ENCODE measurements at regions not wholly inside any gene's neighbourhood (a gene's known extent, or its start where the extent isn't known, plus 50 kb on each side); places are given as distances from the start of the nearest gene placed in this dataset.
A peak's percentile ranks its signal among the peaks of the same experiment; 100 is the strongest.

DNA sequence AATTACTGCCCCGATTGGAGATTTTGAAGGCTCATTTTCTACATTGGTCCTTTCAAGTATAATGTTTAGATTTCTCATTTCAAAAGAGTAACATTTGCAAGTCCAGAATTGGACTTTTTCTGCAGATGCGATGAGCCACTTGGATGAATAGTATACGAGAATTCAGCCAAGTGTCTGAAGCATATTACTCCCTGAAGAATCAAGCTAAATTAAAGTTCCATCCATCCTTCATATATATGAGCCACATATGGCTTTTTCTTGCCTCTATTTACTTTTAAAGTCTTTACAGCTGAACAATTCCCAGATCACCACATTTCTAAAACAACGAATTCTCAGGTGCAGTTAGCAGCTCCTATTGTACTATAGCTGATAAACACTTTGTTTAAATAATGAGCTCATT is 288.7 kb downstream of the CEMIP2 start:
- Histone ChIP-seq H3K4me3 (ENCODE audit: low read length) (no peak overlapping the region), H2AK5ac (ENCODE audit: low read length) (no peak overlapping the region), H3K36me3 (ENCODE audit: control insufficient read depth, insufficient read depth, low read length) (no peaks in the 10 kb centered on the region), H4K8ac (ENCODE audit: low read depth, low read length) (no peak overlapping the region), H3K18ac (ENCODE audit: low read length) (no peak overlapping the region), H3K4ac (ENCODE audit: low read depth, low read length) (no peak overlapping the region), H3K79me1 (ENCODE audit: low read length) (no peaks in the 10 kb centered on the region), H3K27ac (ENCODE audit: low read depth, low read length) (no peak overlapping the region), H2BK15ac (replicated peaks; ENCODE audit: low read depth) (no peak overlapping the region), H3K9ac (ENCODE audit: low read length) (no peak overlapping the region), H3K27me3 (ENCODE audit: insufficient read depth, low read length, poor library complexity) (no peaks in the 10 kb centered on the region), H3K4me1 (ENCODE audit: control insufficient read depth, low read depth, low read length) (no peaks in the 10 kb centered on the region), H3K4me2 (ENCODE audit: low read length) (no peak overlapping the region), H3K23ac (ENCODE audit: low read length) (no peak overlapping the region), H2BK120ac (ENCODE audit: low read depth, low read length) (no peak overlapping the region), H3K79me2 (ENCODE audit: control insufficient read depth, insufficient read depth, low read length) (no peaks in the 10 kb centered on the region), H4K5ac (ENCODE audit: low read length) (no peak overlapping the region), H3K56ac (ENCODE audit: low read length) (no peak overlapping the region), H2BK5ac (ENCODE audit: low read length) (no peak overlapping the region)
- no peak for DNase-seq
- no CpG with 5 or more reads among the region's 4 CpGs for WGBS (ENCODE audit: extremely low coverage, insufficient coverage, low lambda C conversion rate)

DNA sequence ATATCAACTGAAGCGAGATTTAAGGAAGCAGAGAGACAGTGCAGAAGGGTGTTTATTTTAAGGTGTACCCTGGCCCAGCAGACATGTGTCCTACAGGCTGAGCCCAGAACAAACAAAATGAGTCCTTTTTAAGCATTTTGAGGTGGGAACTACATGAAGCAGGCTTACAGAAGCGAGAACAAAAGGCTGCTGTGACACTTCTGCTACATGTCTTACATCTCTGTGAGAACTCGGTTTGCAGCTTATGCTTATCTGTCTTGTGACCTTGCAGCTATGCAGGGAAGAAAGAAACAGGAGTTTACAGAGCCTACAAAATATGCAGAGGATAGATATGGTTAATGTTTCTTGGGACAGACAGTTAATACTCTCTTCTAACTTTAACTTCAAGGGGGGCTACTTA is 295.9 kb downstream of the CEMIP2 start:
- Histone ChIP-seq H2BK15ac (replicated peaks; ENCODE audit: low read depth) (no peak overlapping the region), H3K27me3 (ENCODE audit: insufficient read depth, low read length, poor library complexity) (no peaks in the 10 kb centered on the region), H2AK5ac (ENCODE audit: low read length) (no peak overlapping the region), H3K4me1 (ENCODE audit: control insufficient read depth, low read depth, low read length) (no peaks in the 10 kb centered on the region), H3K79me1 (ENCODE audit: low read length) (no peaks in the 10 kb centered on the region), H3K18ac (ENCODE audit: low read length) (no peak overlapping the region), H2BK5ac (ENCODE audit: low read length) (no peak overlapping the region), H3K56ac (ENCODE audit: low read length) (no peak overlapping the region), H3K79me2 (ENCODE audit: control insufficient read depth, insufficient read depth, low read length) (no peaks in the 10 kb centered on the region), H3K9ac (ENCODE audit: low read length) (no peak overlapping the region), H3K36me3 (ENCODE audit: control insufficient read depth, insufficient read depth, low read length) (no peaks in the 10 kb centered on the region), H4K8ac (ENCODE audit: low read depth, low read length) (no peak overlapping the region), H3K4me2 (ENCODE audit: low read length) (no peak overlapping the region), H3K4ac (ENCODE audit: low read depth, low read length) (no peak overlapping the region), H3K23ac (ENCODE audit: low read length) (no peak overlapping the region), H2BK120ac (ENCODE audit: low read depth, low read length) (no peak overlapping the region), H4K5ac (ENCODE audit: low read length) (no peak overlapping the region), H3K27ac (ENCODE audit: low read depth, low read length) (no peak overlapping the region), H3K4me3 (ENCODE audit: low read length) (no peak overlapping the region)
- no CpG with 5 or more reads among the region's 3 CpGs for WGBS (ENCODE audit: extremely low coverage, insufficient coverage, low lambda C conversion rate)
- DNase-seq = peak; percentile 87

DNA sequence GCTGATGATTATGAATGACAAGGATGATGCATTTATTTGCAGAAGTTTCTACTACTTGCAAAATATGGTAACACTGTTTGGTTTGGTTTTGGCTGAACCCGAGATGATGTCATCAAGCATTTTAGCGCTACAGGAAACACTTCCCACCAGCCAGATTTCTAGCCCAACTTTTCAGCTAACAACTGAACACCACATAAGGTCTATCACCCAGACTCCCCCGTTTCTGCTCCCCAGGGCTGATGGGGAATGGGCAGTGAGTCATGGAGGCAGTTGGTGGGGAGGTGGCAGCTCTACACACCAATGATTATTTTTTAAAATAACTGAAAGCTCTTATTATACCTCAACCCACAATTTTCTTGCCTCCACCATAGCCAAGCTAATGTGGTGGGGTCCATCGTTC is 302.9 kb downstream of the CEMIP2 start:
- WGBS (ENCODE audit: extremely low coverage, insufficient coverage, low lambda C conversion rate) = no CpG with 5 or more reads among the region's 4 CpGs
- no peak for DNase-seq

DNA sequence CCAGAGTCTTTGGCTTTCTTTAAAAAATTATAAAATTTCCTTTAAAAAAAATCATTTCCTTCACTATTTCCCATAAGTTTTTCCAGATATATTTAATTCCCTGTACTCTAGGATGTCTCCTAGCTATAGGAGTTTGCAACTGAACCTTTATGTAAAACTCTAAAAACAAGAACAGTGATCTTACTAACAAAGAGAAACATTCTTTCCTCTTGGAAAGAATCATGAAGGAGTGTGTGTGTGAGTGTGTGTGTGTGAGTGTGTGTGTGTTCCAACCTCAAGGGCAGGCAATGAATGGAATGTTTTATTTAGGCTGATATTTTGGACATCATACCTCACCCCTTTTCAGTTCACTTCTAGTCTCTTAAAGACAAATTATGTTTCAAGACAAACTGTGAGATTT is 309.2 kb downstream of the CEMIP2 start:
- no peak overlapping the region for H4K5ac ChIP-seq (ENCODE audit: low read length)

More for the DNA sequence above, 302.9 kb downstream of the CEMIP2 start:
- Histone ChIP-seq H3K4me3 (ENCODE audit: low read length) (no peak overlapping the region), H2AK5ac (ENCODE audit: low read length) (no peak overlapping the region), H3K79me2 (ENCODE audit: control insufficient read depth, insufficient read depth, low read length) (no peaks in the 10 kb centered on the region), H2BK120ac (ENCODE audit: low read depth, low read length) (no peak overlapping the region), H3K18ac (ENCODE audit: low read length) (no peak overlapping the region), H3K9ac (ENCODE audit: low read length) (no peak overlapping the region), H3K27me3 (ENCODE audit: insufficient read depth, low read length, poor library complexity) (no peaks in the 10 kb centered on the region), H3K4me1 (ENCODE audit: control insufficient read depth, low read depth, low read length) (no peaks in the 10 kb centered on the region), H3K56ac (ENCODE audit: low read length) (no peak overlapping the region), H3K23ac (ENCODE audit: low read length) (no peak overlapping the region), H2BK5ac (ENCODE audit: low read length) (no peak overlapping the region), H2BK15ac (replicated peaks; ENCODE audit: low read depth) (no peak overlapping the region), H3K79me1 (ENCODE audit: low read length) (no peaks in the 10 kb centered on the region), H3K4ac (ENCODE audit: low read depth, low read length) (no peak overlapping the region), H4K8ac (ENCODE audit: low read depth, low read length) (no peak overlapping the region), H3K4me2 (ENCODE audit: low read length) (no peak overlapping the region), H3K36me3 (ENCODE audit: control insufficient read depth, insufficient read depth, low read length) (no peaks in the 10 kb centered on the region), H3K27ac (ENCODE audit: low read depth, low read length) (no peak overlapping the region), H4K5ac (ENCODE audit: low read length) (no peak overlapping the region)

DNA sequence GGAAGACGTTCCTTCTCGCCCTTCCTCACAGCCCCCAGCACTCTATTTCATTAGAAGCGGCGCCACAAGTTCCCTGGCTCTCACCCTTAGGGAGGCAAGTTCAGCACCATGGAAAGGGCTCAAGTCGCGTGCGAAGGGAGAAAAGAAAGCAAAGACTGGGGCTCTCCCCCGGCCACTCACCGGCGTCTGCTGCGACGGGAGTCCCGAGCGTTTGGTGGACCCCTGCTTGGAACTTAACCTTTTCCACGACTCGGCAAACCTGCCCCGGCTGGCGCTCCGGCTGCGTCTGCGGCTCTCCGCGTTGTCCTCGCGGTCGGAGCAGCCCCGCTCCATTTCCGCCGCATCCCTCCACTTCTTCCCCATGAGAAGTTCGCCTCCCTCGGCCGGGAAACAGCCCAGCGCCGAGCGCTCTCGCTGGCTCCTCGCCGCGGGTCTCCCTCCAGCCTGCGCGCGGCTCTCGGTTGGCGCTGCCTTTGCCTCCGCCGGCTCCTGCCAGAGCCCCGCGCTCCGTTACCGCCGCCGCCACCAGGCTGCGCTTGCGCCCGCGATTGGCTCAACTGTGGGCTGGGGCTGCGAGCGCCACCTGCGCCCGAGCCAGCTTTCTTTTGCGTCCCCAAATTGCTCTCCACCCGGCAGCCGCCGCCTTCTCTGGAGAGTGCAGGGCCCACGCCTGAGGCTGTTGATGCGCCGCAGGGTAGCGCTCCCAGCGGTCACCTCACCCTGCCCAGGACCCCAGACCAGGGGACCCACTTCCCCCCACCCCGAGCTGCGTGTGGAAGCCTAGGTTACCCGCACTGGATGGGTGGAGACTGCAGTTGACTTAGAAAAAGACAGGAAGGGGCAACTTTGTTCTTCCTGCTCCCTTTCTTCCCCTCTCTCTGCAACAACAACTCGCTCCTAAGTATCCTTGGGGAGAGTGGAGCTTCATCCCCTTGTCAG is 321.6 kb downstream of the CEMIP2 start:
- WGBS (ENCODE audit: extremely low coverage, insufficient coverage, low lambda C conversion rate) = no CpG with 5 or more reads among the region's 73 CpGs
- Histone ChIP-seq H2AK5ac (ENCODE audit: low read length) (no peak overlapping the region), H3K4me2 (ENCODE audit: low read length) (peak overlapping the region; percentile 72), H3K4me3 (ENCODE audit: low read length) (peak overlapping the region; percentile 49), H3K23ac (ENCODE audit: low read length) (no peak overlapping the region), H3K56ac (ENCODE audit: low read length) (peak overlapping the region; percentile 68), H3K18ac (ENCODE audit: low read length) (no peak overlapping the region), H3K4ac (ENCODE audit: low read depth, low read length) (no peak overlapping the region), H3K79me1 (ENCODE audit: low read length) (no peaks in the 10 kb centered on the region), H3K27ac (ENCODE audit: low read depth, low read length) (no peak overlapping the region), H3K27me3 (ENCODE audit: insufficient read depth, low read length, poor library complexity) (no peaks in the 10 kb centered on the region), H2BK120ac (ENCODE audit: low read depth, low read length) (no peak overlapping the region), H2BK5ac (ENCODE audit: low read length) (no peak overlapping the region), H3K36me3 (ENCODE audit: control insufficient read depth, insufficient read depth, low read length) (no peaks in the 10 kb centered on the region), H3K4me1 (ENCODE audit: control insufficient read depth, low read depth, low read length) (peaks cover 7% of the 10 kb centered on the region), H2BK15ac (replicated peaks; ENCODE audit: low read depth) (no peak overlapping the region), H3K79me2 (ENCODE audit: control insufficient read depth, insufficient read depth, low read length) (no peaks in the 10 kb centered on the region), H4K8ac (ENCODE audit: low read depth, low read length) (no peak overlapping the region), H4K5ac (ENCODE audit: low read length) (no peak overlapping the region), H3K9ac (ENCODE audit: low read length) (peak overlapping the region; percentile 60)
- DNase-seq = peak; percentile 95

More for the DNA sequence above, 309.2 kb downstream of the CEMIP2 start:
- Histone ChIP-seq H3K4ac (ENCODE audit: low read depth, low read length) (no peak overlapping the region), H2BK15ac (replicated peaks; ENCODE audit: low read depth) (no peak overlapping the region), H3K4me2 (ENCODE audit: low read length) (no peak overlapping the region), H3K18ac (ENCODE audit: low read length) (no peak overlapping the region), H3K23ac (ENCODE audit: low read length) (no peak overlapping the region), H3K4me1 (ENCODE audit: control insufficient read depth, low read depth, low read length) (no peaks in the 10 kb centered on the region), H2BK120ac (ENCODE audit: low read depth, low read length) (no peak overlapping the region), H2AK5ac (ENCODE audit: low read length) (no peak overlapping the region), H4K8ac (ENCODE audit: low read depth, low read length) (no peak overlapping the region), H2BK5ac (ENCODE audit: low read length) (no peak overlapping the region), H3K9ac (ENCODE audit: low read length) (no peak overlapping the region), H3K27me3 (ENCODE audit: insufficient read depth, low read length, poor library complexity) (no peaks in the 10 kb centered on the region), H3K79me1 (ENCODE audit: low read length) (no peaks in the 10 kb centered on the region), H3K56ac (ENCODE audit: low read length) (no peak overlapping the region), H3K4me3 (ENCODE audit: low read length) (no peak overlapping the region), H3K36me3 (ENCODE audit: control insufficient read depth, insufficient read depth, low read length) (no peaks in the 10 kb centered on the region), H3K27ac (ENCODE audit: low read depth, low read length) (no peak overlapping the region), H3K79me2 (ENCODE audit: control insufficient read depth, insufficient read depth, low read length) (no peaks in the 10 kb centered on the region)
- DNase-seq = no peak

DNA sequence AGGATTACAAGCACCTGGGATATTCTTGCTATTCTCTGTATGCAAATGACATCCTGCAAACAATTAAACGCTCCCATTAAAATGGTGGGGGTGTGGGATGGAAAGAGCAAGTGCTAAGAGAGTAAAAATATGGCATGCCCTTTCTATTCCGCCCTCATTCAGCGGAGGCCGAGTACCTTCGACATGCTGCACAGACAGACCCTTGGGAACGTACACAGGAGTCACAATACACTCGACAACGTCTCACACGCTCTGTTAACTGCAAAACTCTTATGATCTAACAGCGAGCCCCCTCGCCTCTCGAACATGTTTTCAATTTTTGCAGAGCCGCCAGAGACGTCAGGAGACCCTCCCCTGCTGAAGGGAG is 322.2 kb downstream of the CEMIP2 start:
- H4K8ac ChIP-seq (ENCODE audit: low read depth, low read length) = no peak overlapping the region
- no peak for DNase-seq
- H3K36me3 ChIP-seq (ENCODE audit: control insufficient read depth, insufficient read depth, low read length) = no peaks in the 10 kb centered on the region
- H3K23ac ChIP-seq (ENCODE audit: low read length) = no peak overlapping the region
- H3K9ac ChIP-seq (ENCODE audit: low read length) = no peak overlapping the region
- H3K27me3 ChIP-seq (ENCODE audit: insufficient read depth, low read length, poor library complexity) = no peaks in the 10 kb centered on the region
- H3K4me3 ChIP-seq (ENCODE audit: low read length) = no peak overlapping the region
- no peak overlapping the region for H3K56ac ChIP-seq (ENCODE audit: low read length)
- H4K5ac ChIP-seq (ENCODE audit: low read length) = no peak overlapping the region
- H3K4me1 ChIP-seq (ENCODE audit: control insufficient read depth, low read depth, low read length) = peaks cover 7% of the 10 kb centered on the region
- no peaks in the 10 kb centered on the region for H3K79me2 ChIP-seq (ENCODE audit: control insufficient read depth, insufficient read depth, low read length)
- peak overlapping the region; percentile 72 for H3K4me2 ChIP-seq (ENCODE audit: low read length)
- H3K18ac ChIP-seq (ENCODE audit: low read length) = no peak overlapping the region
- H2BK120ac ChIP-seq (ENCODE audit: low read depth, low read length) = no peak overlapping the region
- H2AK5ac ChIP-seq (ENCODE audit: low read length) = no peak overlapping the region
- no peak overlapping the region for H2BK15ac ChIP-seq (replicated peaks; ENCODE audit: low read depth)
- H3K27ac ChIP-seq (ENCODE audit: low read depth, low read length) = no peak overlapping the region
- no CpG with 5 or more reads among the region's 14 CpGs for WGBS (ENCODE audit: extremely low coverage, insufficient coverage, low lambda C conversion rate)
- H2BK5ac ChIP-seq (ENCODE audit: low read length) = no peak overlapping the region
- H3K79me1 ChIP-seq (ENCODE audit: low read length) = no peaks in the 10 kb centered on the region
- no peak overlapping the region for H3K4ac ChIP-seq (ENCODE audit: low read depth, low read length)
